H1 (cell line): ENCODE measurements at regions not wholly inside any gene's neighbourhood (a gene's known extent, or its start where the extent isn't known, plus 50 kb on each side); places are given as distances from the start of the nearest gene placed in this dataset.

Experiments
- EZH2 ChIP-seq: fragments of 200-600 bp; sonication (generic); IDR thresholded peaks from 2 replicates; pipeline ENCODE4 v1.7.1; 2012; ENCODE audit warnings: low read depth, mild to moderate bottlenecking, moderate library complexity, low read length, inconsistent platforms; ENCODE audit not compliant: severe bottlenecking
- SAP30 ChIP-seq: fragments of 300-600 bp; sonication (generic); IDR thresholded peaks from 2 replicates; pipeline ENCODE4 v1.7.1; 2012; ENCODE audit warnings: low read length, moderate library complexity, mild to moderate bottlenecking, inconsistent platforms; ENCODE audit not compliant: insufficient read depth, insufficient replicate concordance
- SIX5 ChIP-seq: IDR thresholded peaks from 2 replicates; pipeline ENCODE4 v1.6.1; 2011; ENCODE audit warnings: mild to moderate bottlenecking, low read depth, low read length
- TF ChIP-seq, protein P1 (sequence below), 3 experiments: IDR thresholded peaks; 1 replicate in 2 of 3; 2 replicates in 1 of 3; pipeline versions ENCODE4 v1.5.1 to v1.6.1; 2011; ENCODE audit warnings: low read length in 3 of 3, mild to moderate bottlenecking in 3 of 3, inconsistent platforms in 2 of 3, low read depth in 1 of 3, moderate library complexity in 1 of 3; ENCODE audit not compliant: insufficient read depth in 1 of 3; ENCODE audit errors: control extremely low read depth in 1 of 3

- TF ChIP-seq, protein P1, sequence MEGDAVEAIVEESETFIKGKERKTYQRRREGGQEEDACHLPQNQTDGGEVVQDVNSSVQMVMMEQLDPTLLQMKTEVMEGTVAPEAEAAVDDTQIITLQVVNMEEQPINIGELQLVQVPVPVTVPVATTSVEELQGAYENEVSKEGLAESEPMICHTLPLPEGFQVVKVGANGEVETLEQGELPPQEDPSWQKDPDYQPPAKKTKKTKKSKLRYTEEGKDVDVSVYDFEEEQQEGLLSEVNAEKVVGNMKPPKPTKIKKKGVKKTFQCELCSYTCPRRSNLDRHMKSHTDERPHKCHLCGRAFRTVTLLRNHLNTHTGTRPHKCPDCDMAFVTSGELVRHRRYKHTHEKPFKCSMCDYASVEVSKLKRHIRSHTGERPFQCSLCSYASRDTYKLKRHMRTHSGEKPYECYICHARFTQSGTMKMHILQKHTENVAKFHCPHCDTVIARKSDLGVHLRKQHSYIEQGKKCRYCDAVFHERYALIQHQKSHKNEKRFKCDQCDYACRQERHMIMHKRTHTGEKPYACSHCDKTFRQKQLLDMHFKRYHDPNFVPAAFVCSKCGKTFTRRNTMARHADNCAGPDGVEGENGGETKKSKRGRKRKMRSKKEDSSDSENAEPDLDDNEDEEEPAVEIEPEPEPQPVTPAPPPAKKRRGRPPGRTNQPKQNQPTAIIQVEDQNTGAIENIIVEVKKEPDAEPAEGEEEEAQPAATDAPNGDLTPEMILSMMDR (IDR thresholded peaks at IDR 0.05; ENCODE audit: control extremely low read depth in 1 of 3, insufficient read depth in 1 of 3, low read depth in 1 of 3, low read length in 3 of 3) = no peak
- TF ChIP-seq SAP30 (no peak), EZH2 (no peak), SIX5 (no peak)
Measured at GRCh38 chr17:72369366-72369765, 248.5 kb downstream of the SOX9 start.
